Cardiac fibroblast (primary cell): ENCODE measurements at regions not wholly inside any gene's neighbourhood (a gene's known extent, or its start where the extent isn't known, plus 50 kb on each side); places are given as distances from the start of the nearest gene placed in this dataset.

Source experiments
- DNase-seq, 2 donors: peaks; one replicate each; pipeline versions ENCODE4 v3.0.0 to v3.0.0-alpha.2; 2010; ENCODE audit warnings: low read depth in 2 of 2
- H3K4me3 ChIP-seq, 2 donors: replicated peaks in 1 of 2; 1 replicate in 1 of 2; 2 replicates in 1 of 2; pipeline ENCODE4 v1.5.1; 2011; ENCODE audit warnings: low read depth in 2 of 2, low read length in 2 of 2, mild to moderate bottlenecking in 2 of 2, moderate library complexity in 1 of 2
- CTCF ChIP-seq: IDR thresholded peaks from one replicate; pipeline ENCODE4 v1.5.1; 2011; ENCODE audit warnings: low read depth, mild to moderate bottlenecking, low read length, inconsistent platforms

DNA sequence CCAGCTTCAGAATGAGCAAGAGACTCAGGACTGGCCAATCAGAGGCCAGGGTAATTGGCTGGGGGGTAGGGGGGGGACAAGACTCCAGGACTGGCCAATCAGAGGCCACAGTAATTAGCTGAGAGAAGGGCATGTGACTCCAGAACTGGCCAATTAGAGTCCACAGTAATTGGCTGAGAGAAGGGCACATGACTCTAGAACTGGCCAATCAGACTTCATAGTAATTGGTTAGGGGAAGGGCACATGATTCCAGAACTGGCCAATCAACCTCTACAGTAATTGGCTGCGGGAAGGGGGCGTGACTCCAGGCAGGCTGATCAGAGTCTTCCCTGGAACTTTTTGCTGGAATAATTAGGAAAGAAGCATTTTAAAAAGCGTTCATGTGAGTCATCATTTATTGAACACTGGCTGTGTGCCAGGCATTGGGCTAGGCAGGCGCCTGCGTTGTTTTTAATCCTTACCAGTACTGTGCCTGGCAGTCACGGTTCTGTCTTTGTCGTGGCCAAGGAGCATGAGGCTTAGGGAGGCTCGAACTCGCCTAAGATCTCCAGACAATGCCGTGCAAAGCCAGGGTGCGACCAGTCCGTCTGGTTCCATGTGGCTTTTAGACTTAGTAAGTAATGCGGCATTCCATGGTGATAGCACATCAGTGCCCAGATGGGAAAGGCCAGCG, 508.1 kb downstream of the TBC1D22A start:
- no peak for TF ChIP-seq CTCF
- no peak for DNase-seq
- no peak overlapping the region for H3K4me3 ChIP-seq

- no peak overlapping the region for H3K4me3 ChIP-seq
- TF ChIP-seq CTCF, result no peak
- DNase-seq, result no peak
These were observed 507.2 kb downstream of the TBC1D22A start for GRCh38 chr22:47269516-47270088.

- no peak for DNase-seq
- no peak overlapping the region for H3K4me3 ChIP-seq
- TF ChIP-seq CTCF, result no peak
These were observed 505.2 kb downstream of the TBC1D22A start for GRCh38 chr22:47267513-47268282.

DNA sequence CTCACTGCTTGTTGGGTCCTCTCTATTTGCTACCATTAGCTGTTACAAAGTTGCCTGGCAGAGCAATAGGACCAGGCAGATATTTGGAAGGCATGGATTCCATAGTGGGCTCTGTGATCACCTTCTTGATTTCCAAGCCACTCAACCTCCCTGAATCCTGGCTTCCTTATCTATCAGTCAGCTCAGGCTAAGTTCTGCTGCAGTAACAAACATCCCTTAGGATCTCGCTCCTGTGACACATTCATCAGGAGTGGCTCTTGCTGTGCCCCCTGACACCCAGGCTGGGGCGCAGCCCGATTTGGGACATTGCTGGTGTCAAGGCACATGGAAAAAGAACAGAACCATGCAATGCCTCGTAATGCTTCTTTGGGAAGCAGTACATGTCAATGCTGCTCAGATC, 503.9 kb downstream of the TBC1D22A start:
- no peak overlapping the region for H3K4me3 ChIP-seq
- no peak for TF ChIP-seq CTCF
- DNase-seq, result no peak

DNA sequence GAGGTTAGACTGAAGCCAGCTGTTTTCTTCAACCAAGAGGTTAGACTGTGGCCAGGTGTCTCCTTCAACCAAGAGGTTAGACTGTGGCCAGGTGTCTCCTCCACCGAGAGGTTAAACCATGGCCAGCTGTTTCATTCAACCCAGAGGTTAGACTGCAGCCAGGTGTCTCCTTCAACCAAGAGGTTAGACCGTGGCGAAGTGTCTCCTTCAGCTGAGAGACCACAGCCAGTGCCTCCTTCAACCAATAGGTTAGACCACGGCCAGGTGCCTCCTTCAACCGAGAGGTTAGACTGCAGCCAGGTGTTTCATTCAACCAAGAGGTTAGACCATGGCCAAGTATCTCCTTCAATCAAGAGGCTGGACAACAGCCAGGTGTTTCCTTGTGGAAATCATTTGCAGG, 498.1 kb downstream of the TBC1D22A start:
- no peak for DNase-seq
- no peak overlapping the region for H3K4me3 ChIP-seq
- TF ChIP-seq CTCF, result no peak

- H3K4me3 ChIP-seq, result no peak overlapping the region
- DNase-seq, result no peak
- no peak for TF ChIP-seq CTCF
These were observed 497.5 kb downstream of the TBC1D22A start for GRCh38 chr22:47259990-47260389.
